ENCODE measurements at regions not wholly inside any gene's neighbourhood (a gene's known extent, or its start where the extent isn't known, plus 50 kb on each side); places are given as distances from the start of the nearest gene placed in this dataset.

DNA sequence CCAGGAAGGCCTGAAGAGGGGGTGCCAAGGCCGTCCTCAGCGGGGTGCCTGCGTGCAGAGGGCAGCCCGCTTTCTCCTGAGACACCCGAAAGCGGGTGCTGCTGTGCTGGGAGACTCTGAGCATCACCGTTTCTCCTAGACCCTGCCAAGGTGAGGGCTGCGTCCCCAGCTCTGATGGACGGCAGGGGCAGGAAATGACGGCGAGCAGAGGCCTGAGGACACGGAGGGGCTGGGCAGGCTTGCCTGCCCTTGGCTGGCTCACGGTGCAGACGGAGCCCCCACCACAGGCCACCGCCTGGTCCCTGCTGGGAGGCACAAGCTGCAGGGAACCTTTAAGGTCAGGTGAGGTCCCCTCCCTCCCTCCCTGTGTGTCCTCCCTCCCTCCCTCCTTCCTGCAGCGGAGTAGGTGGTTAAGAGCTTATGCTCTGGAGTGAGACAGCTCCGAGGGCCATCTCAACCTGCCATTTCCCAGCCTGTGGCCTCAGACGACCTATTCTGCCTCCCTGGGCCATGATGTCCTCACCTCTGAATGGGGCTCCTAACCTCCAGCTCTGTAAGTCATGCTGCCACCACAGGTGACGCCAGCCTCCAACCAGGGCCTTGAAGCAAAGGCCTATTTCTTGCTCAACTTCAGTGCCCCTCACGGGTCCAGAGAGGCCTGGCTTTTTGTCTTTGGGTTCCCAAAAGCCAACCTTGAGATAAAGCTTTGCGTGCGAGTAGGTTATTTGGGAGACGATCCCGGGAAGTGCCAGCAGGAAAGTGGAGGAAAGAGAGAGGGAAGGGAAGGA lies 54.2 kb upstream of the GRPEL1 start:
- no peaks in the 10 kb centered on the region for H4K20me1 ChIP-seq (ENCODE audit: insufficient read depth, low read length)
- no peaks in the 10 kb centered on the region for H3K79me2 ChIP-seq (ENCODE audit: insufficient read depth, low read depth, low read length)
- H3K27ac ChIP-seq (ENCODE audit: low read depth, low read length, poor library complexity, severe bottlenecking): no peak overlapping the region
- ChIA-PET POLR2A (no interaction called here), CTCF (ENCODE audit: unreplicated experiment) (interaction anchor here (0.7 kb wide), 1 partner anchor 51 kb away, joined by 4 read pairs; no protein-coding TSS in a partner anchor)
- no peak overlapping the region for H2AFZ ChIP-seq (ENCODE audit: low read length)
- no peak overlapping the region for H3K4me3 ChIP-seq (ENCODE audit: low read depth, low read length, poor library complexity, severe bottlenecking)
- no peaks in the 10 kb centered on the region for H3K9me3 ChIP-seq (ENCODE audit: low read length)
- no peak overlapping the region for H3K4me2 ChIP-seq (ENCODE audit: low read length)
- intact Hi-C loops (cut with micrococcal nuclease; ENCODE audit: unreplicated experiment): no loop called here
- TF ChIP-seq, protein P1, sequence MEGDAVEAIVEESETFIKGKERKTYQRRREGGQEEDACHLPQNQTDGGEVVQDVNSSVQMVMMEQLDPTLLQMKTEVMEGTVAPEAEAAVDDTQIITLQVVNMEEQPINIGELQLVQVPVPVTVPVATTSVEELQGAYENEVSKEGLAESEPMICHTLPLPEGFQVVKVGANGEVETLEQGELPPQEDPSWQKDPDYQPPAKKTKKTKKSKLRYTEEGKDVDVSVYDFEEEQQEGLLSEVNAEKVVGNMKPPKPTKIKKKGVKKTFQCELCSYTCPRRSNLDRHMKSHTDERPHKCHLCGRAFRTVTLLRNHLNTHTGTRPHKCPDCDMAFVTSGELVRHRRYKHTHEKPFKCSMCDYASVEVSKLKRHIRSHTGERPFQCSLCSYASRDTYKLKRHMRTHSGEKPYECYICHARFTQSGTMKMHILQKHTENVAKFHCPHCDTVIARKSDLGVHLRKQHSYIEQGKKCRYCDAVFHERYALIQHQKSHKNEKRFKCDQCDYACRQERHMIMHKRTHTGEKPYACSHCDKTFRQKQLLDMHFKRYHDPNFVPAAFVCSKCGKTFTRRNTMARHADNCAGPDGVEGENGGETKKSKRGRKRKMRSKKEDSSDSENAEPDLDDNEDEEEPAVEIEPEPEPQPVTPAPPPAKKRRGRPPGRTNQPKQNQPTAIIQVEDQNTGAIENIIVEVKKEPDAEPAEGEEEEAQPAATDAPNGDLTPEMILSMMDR (conservative IDR thresholded peaks at IDR 0.05; ENCODE audit: low read length): no peak
- no peak for TF ChIP-seq EZH2phosphoT487 (IDR thresholded peaks at IDR 0.05; ENCODE audit: borderline replicate concordance, low read depth, low read length)
- no peak for DNase-seq (ENCODE audit: low spot score)
- no peaks in the 10 kb centered on the region for H3K36me3 ChIP-seq (ENCODE audit: insufficient read depth, low read length)
- no TSS peak for BruUV-seq (replicated peaks)
- no peaks in the 10 kb centered on the region for H3K9me2 ChIP-seq (ENCODE audit: insufficient read depth, low read length)
- H3K4me1 ChIP-seq (ENCODE audit: insufficient read depth, low read length, poor library complexity, severe bottlenecking): no peaks in the 10 kb centered on the region

DNA sequence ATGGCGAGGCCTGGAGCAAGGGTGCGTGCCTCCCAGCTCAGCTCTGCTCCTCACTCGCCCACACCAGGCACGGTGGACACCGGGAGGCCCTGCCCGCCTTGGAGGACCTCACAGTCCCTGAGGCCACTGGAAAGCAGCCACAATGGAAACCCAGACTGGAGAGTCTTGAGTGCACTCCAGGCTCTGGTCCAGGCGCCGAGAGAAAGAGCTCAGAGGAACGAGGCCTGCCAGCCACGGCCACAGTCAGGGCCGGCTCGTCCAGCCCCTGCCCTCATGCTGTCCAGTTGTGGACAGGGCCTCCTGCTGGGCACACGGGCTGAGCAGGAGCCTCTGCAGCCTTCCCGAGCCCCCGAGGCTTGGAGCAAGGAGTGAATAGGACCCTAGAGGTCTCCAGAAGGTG lies 53.3 kb upstream of the GRPEL1 start:
- no peak overlapping the region for H3K4me3 ChIP-seq (ENCODE audit: low read depth, low read length, poor library complexity, severe bottlenecking)
- H3K79me2 ChIP-seq (ENCODE audit: insufficient read depth, low read depth, low read length): no peaks in the 10 kb centered on the region
- no peak for DNase-seq (ENCODE audit: low spot score)
- no peak overlapping the region for H3K27ac ChIP-seq (ENCODE audit: low read depth, low read length, poor library complexity, severe bottlenecking)
- no peaks in the 10 kb centered on the region for H3K9me2 ChIP-seq (ENCODE audit: insufficient read depth, low read length)
- intact Hi-C loops (cut with micrococcal nuclease; ENCODE audit: unreplicated experiment): no loop called here
- H3K36me3 ChIP-seq (ENCODE audit: insufficient read depth, low read length): no peaks in the 10 kb centered on the region
- TF ChIP-seq, protein P1 (conservative IDR thresholded peaks at IDR 0.05; ENCODE audit: low read length): no peak
- TF ChIP-seq EZH2phosphoT487 (IDR thresholded peaks at IDR 0.05; ENCODE audit: borderline replicate concordance, low read depth, low read length): no peak
- H4K20me1 ChIP-seq (ENCODE audit: insufficient read depth, low read length): no peaks in the 10 kb centered on the region
- ChIA-PET POLR2A (no interaction called here), CTCF (ENCODE audit: unreplicated experiment) (no interaction called here)
- no peaks in the 10 kb centered on the region for H3K4me1 ChIP-seq (ENCODE audit: insufficient read depth, low read length, poor library complexity, severe bottlenecking)
- BruUV-seq (replicated peaks): no TSS peak
- H2AFZ ChIP-seq (ENCODE audit: low read length): no peak overlapping the region
- no peak overlapping the region for H3K4me2 ChIP-seq (ENCODE audit: low read length)
- H3K9me3 ChIP-seq (ENCODE audit: low read length): no peaks in the 10 kb centered on the region

DNA sequence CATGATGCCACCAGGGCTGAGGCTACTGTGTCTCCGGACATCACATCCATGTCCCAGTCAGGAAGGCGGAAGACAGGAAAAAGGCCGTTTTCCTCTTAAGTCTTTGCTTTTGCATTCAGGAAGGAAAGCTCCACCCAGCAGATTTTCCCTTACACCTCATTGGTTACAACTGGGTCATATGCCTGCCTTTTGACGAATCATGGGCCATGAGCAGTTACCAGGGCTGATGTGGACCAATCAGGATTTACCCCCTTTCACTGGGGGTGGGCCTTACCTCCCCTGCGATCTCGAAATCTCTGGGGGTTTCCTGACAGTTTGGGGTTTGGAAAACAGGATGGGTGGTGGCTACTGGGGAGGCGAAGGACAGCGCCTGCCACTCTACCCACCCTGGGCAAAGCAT lies 52.5 kb upstream of the GRPEL1 start:
- Histone ChIP-seq H3K9me2 (ENCODE audit: insufficient read depth, low read length) (no peaks in the 10 kb centered on the region), H3K9me3 (ENCODE audit: low read length) (no peaks in the 10 kb centered on the region), H3K4me2 (ENCODE audit: low read length) (no peak overlapping the region), H3K4me1 (ENCODE audit: insufficient read depth, low read length, poor library complexity, severe bottlenecking) (no peaks in the 10 kb centered on the region), H3K36me3 (ENCODE audit: insufficient read depth, low read length) (no peaks in the 10 kb centered on the region), H2AFZ (ENCODE audit: low read length) (no peak overlapping the region), H3K79me2 (ENCODE audit: insufficient read depth, low read depth, low read length) (no peaks in the 10 kb centered on the region), H4K20me1 (ENCODE audit: insufficient read depth, low read length) (no peaks in the 10 kb centered on the region), H3K27ac (ENCODE audit: low read depth, low read length, poor library complexity, severe bottlenecking) (no peak overlapping the region), H3K4me3 (ENCODE audit: low read depth, low read length, poor library complexity, severe bottlenecking) (no peak overlapping the region)
- ChIA-PET POLR2A (no interaction called here), CTCF (ENCODE audit: unreplicated experiment) (interaction anchor here (0.6 kb wide), 1 partner anchor 38 kb away, joined by 3 read pairs; no protein-coding TSS in a partner anchor)
- no TSS peak for BruUV-seq (replicated peaks)
- TF ChIP-seq EZH2phosphoT487 (IDR thresholded peaks at IDR 0.05; ENCODE audit: borderline replicate concordance, low read depth, low read length): no peak
- TF ChIP-seq, protein P1 (conservative IDR thresholded peaks at IDR 0.05; ENCODE audit: low read length): no peak
- DNase-seq (ENCODE audit: low spot score): no peak
- intact Hi-C loops (cut with micrococcal nuclease; ENCODE audit: unreplicated experiment): no loop called here
